Neural cell (in vitro differentiated cells): ENCODE measurements at regions not wholly inside any gene's neighbourhood (a gene's known extent, or its start where the extent isn't known, plus 50 kb on each side); places are given as distances from the start of the nearest gene placed in this dataset.

ENCODE experiments used
- H2AFZ ChIP-seq: fragments of 200-600, 300-800 bp; sonication (generic), shearing (Covaris generic); 2 replicates; pipeline ENCODE4 v1.6.0; 2014; ENCODE audit warnings: low read depth, mild to moderate bottlenecking, antibody characterized with exemption, low read length, moderate library complexity
- H3F3A ChIP-seq: fragments of 200-600 bp; shearing (Covaris generic); 2 replicates; pipeline ENCODE4 v1.6.1; 2016; ENCODE audit warnings: mild to moderate bottlenecking, moderate library complexity, mixed read lengths, antibody characterized with exemption, low read length; ENCODE audit not compliant: insufficient read depth, poor library complexity, severe bottlenecking
- H3K27ac ChIP-seq: fragments of 200-600, 300-800 bp; sonication (generic), shearing (Covaris generic); 2 replicates; pipeline ENCODE4 v1.5.1; 2014; ENCODE audit warnings: mild to moderate bottlenecking, low read length, moderate library complexity
- H3K27me3 ChIP-seq: fragments of 300-800, 200-600 bp; sonication (generic), shearing (Covaris generic); 2 replicates; pipeline ENCODE4 v1.6.0; 2014; ENCODE audit warnings: mild to moderate bottlenecking, low read depth, low read length, moderate library complexity; ENCODE audit not compliant: insufficient read depth
- H3K36me3 ChIP-seq: fragments of 300-800, 200-600 bp; sonication (generic), shearing (Covaris generic); 2 replicates; pipeline ENCODE4 v1.5.1; 2014; ENCODE audit warnings: mild to moderate bottlenecking, antibody characterized with exemption, low read length, moderate library complexity; ENCODE audit not compliant: insufficient read depth
- H3K4me2 ChIP-seq: fragments of 300-800, 200-600 bp; sonication (generic), shearing (Covaris generic); 2 replicates; pipeline ENCODE4 v1.6.0; 2014; ENCODE audit warnings: mild to moderate bottlenecking, low read length
- H3K4me3 ChIP-seq: fragments of 300-800, 200-600 bp; sonication (generic), shearing (Covaris generic); 2 replicates; pipeline ENCODE4 v1.5.1; 2014; ENCODE audit warnings: mild to moderate bottlenecking, low read length, moderate library complexity
- H3K79me2 ChIP-seq: fragments of 200-600 bp; shearing (Covaris generic); replicated peaks from 2 replicates; pipeline ENCODE4 v1.6.0; 2014; ENCODE audit warnings: mild to moderate bottlenecking, low read length, moderate library complexity; ENCODE audit not compliant: insufficient read depth
- H3K9ac ChIP-seq: fragments of 300-800, 200-600 bp; sonication (generic), shearing (Covaris generic); 2 replicates; pipeline ENCODE4 v1.6.1; 2016; ENCODE audit warnings: mild to moderate bottlenecking, low read length, mixed read lengths
- H3K9me2 ChIP-seq: fragments of 200-600 bp; shearing (Covaris generic); 2 replicates; pipeline ENCODE4 v1.6.1; 2016; ENCODE audit warnings: mild to moderate bottlenecking, low read length, mixed read lengths; ENCODE audit not compliant: insufficient read depth
- H3K9me3 ChIP-seq: fragments of 200-600, 300-800 bp; sonication (generic), shearing (Covaris generic); 2 replicates; pipeline ENCODE4 v1.6.1; 2016; ENCODE audit warnings: mild to moderate bottlenecking, mixed run types, low read length, moderate library complexity, mixed read lengths
- H4K20me1 ChIP-seq: fragments of 200-600 bp; shearing (Covaris generic); 2 replicates; pipeline ENCODE4 v1.6.1; 2016; ENCODE audit warnings: mild to moderate bottlenecking, mixed run types; ENCODE audit not compliant: insufficient read depth
- CTCF ChIP-seq: fragments of 450-650 bp; IDR thresholded peaks from 2 replicates; pipeline ENCODE4 v1.5.1; 2014; ENCODE audit warnings: antibody characterized with exemption, mild to moderate bottlenecking, moderate library complexity; ENCODE audit not compliant: poor library complexity, severe bottlenecking
- EP300 ChIP-seq: fragments of 450-650 bp; conservative IDR thresholded peaks from 2 replicates; pipeline ENCODE4 v1.6.1; 2014; ENCODE audit warnings: antibody characterized with exemption, mild to moderate bottlenecking, moderate library complexity; ENCODE audit not compliant: poor library complexity, severe bottlenecking
- EZH2 ChIP-seq: fragments of 200-600, 300-800 bp; shearing (Covaris generic), sonication (generic); IDR thresholded peaks from 2 replicates; pipeline ENCODE4 v1.6.1; 2014; ENCODE audit warnings: antibody characterized with exemption, low read length, borderline replicate concordance, mild to moderate bottlenecking; ENCODE audit not compliant: insufficient read depth, poor library complexity, severe bottlenecking
- MXI1 ChIP-seq: fragments of 450-650 bp; conservative IDR thresholded peaks from 2 replicates; pipeline ENCODE4 v1.6.1; 2014; ENCODE audit warnings: antibody characterized with exemption, mild to moderate bottlenecking; ENCODE audit not compliant: poor library complexity, severe bottlenecking
- POLR2AphosphoS5 ChIP-seq: IDR thresholded peaks from 2 replicates; pipeline ENCODE4 v1.6.1; 2012
- RAD21 ChIP-seq: fragments of 450-650 bp; conservative IDR thresholded peaks from 2 replicates; pipeline ENCODE4 v1.6.1; 2014; ENCODE audit warnings: antibody characterized with exemption, mild to moderate bottlenecking, moderate library complexity
- REST ChIP-seq: IDR thresholded peaks from 2 replicates; pipeline ENCODE4 v1.6.1; 2012; ENCODE audit warnings: borderline replicate concordance
- SMC3 ChIP-seq: fragments of 450-650 bp; conservative IDR thresholded peaks from 2 replicates; pipeline ENCODE4 v1.6.1; 2014; ENCODE audit warnings: antibody characterized with exemption, mild to moderate bottlenecking, moderate library complexity; ENCODE audit not compliant: poor library complexity
- TAF1 ChIP-seq: IDR thresholded peaks from 2 replicates; pipeline ENCODE4 v1.6.1; 2012; ENCODE audit warnings: low read depth

DNA sequence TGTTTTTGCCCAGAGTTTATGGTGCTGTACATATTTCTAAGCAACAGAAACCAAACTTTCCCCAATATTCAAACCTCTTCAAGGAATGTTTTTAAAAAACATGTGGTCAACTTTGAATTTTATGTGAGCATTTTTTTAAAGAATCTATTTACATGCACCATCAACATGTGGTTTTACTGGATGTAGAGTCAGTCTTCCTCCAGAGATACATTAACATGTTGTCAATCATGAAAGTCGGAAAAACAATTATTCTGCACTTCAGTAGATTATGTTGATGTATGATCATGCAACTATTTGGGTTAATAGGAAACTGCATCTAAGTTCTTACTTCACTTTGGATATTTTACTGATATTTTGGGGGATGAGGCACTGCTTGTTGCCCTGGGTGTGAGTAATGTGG, 208.6 kb downstream of the FOXL1 start:
- H3K79me2 ChIP-seq, result no peaks in the 10 kb centered on the region
- H3K9me2 ChIP-seq, result no peaks in the 10 kb centered on the region
- H3K4me2 ChIP-seq, result no peak overlapping the region
- H3K27me3 ChIP-seq, result no peaks in the 10 kb centered on the region
- no peaks in the 10 kb centered on the region for H3F3A ChIP-seq
- no peaks in the 10 kb centered on the region for H3K9me3 ChIP-seq
- no peak overlapping the region for H3K27ac ChIP-seq
- no peak overlapping the region for H2AFZ ChIP-seq
- no peak overlapping the region for H3K4me3 ChIP-seq
- no peak overlapping the region for H3K9ac ChIP-seq
- no peaks in the 10 kb centered on the region for H4K20me1 ChIP-seq
- TF ChIP-seq REST (no peak), RAD21 (no peak), MXI1 (no peak), TAF1 (no peak), CTCF (no peak), EP300 (no peak), EZH2 (no peak), SMC3 (no peak)
- no peaks in the 10 kb centered on the region for H3K36me3 ChIP-seq

GRCh38 chr16:86787538-86787937, 209.2 kb downstream of the FOXL1 start:
- Histone ChIP-seq H3K4me3 (no peak overlapping the region), H3K4me2 (no peak overlapping the region), H3K79me2 (no peaks in the 10 kb centered on the region), H2AFZ (no peak overlapping the region), H3K9me3 (no peaks in the 10 kb centered on the region), H3K36me3 (no peaks in the 10 kb centered on the region), H3K27me3 (no peaks in the 10 kb centered on the region), H4K20me1 (no peaks in the 10 kb centered on the region), H3K9ac (no peak overlapping the region), H3K9me2 (no peaks in the 10 kb centered on the region), H3F3A (no peaks in the 10 kb centered on the region), H3K27ac (no peak overlapping the region)
- TF ChIP-seq RAD21 (no peak), REST (no peak), MXI1 (no peak), EZH2 (no peak), POLR2AphosphoS5 (no peak), SMC3 (no peak), EP300 (no peak), CTCF (no peak), TAF1 (no peak)
